ENCODE measurements at regions not wholly inside any gene's neighbourhood (a gene's known extent, or its start where the extent isn't known, plus 50 kb on each side); places are given as distances from the start of the nearest gene placed in this dataset.

DNA sequence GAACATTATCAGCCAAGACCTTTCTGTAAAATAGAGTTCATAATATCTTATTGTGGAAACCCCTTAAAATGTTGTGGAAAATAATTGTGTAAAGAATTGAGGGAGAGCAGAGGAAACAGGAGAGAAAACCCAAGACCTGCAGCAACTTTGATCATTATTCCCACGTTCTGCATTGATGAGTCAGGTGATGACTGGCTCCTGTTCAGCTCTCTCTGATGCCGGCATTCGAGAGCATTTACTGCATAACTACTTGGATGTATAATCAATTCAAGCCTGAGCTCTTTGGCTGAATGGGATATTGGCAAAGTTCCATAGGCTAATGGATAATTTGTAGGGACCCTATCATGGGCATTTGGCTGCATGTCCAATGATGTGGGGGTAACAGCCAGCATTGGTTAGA lies 176.3 kb upstream of the ARID2 start:
- DNase-seq = no peak

- no peak for DNase-seq
These were observed 172.5 kb upstream of the ARID2 start for GRCh38 chr12:45557016-45557415.

DNA sequence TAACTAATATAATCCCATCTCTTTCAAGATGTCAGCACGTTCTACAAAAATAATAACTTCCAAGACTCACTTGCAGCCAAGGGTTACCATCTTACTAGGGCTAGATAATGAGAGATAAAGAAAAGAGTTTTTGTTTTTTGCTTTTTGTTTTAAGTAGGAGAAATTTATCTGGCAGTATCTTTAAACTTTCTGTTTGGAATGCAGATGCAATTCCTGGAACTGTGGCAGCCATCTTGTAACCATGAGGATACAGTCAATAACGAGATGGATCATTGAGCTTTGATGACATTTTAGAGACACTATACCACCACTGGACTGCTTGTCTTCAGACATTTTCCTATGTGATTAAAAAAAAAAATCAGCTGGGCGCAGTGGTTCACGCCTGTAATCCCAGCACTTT lies 171.2 kb upstream of the ARID2 start:
- DNase-seq = no peak

GRCh38 chr12:45559537-45559936 lies 170.0 kb upstream of the ARID2 start:
- DNase-seq = no peak

- no peak for DNase-seq
These were observed 168.8 kb upstream of the ARID2 start for GRCh38 chr12:45560689-45561088.

DNA sequence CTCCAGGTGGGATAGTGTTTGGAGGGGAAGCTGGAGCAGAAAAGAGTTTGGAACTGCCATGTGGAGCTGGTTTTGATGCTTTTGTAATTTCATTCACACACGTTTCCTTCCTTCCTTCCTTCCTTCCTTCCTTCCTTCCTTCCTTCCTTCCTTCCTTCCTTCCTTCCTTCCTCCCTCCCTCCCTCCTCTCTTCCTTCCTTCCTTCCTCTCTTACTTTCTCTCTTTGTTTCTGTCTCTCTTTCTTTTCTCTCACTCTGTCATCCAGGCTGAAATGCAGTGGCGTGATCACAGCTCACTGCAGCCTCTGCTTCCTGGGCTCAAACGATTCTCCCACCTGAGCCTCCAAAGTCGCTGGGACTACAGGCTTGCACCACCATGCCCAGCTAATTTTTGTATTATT lies 168.0 kb upstream of the ARID2 start:
- DNase-seq = no peak

DNA sequence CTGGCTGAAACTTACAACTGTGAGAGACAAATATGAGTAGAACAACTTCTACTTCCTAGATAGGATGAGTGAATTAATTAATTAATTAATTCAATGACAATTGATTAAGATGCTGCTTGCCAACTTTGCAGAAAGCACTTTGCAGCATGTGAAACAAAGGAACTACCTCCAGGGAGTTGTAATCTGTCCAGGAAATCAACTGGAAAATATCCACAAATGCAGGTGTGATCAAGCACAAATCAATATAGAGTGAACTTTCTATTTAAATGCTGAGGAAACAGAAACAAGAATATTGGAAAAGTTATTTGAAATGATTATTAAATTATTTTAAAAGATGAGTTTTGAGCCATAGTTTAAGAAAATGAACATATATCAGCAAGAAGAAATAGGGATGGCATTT lies 163.9 kb upstream of the ARID2 start:
- DNase-seq = no peak

GRCh38 chr12:45566257-45566656 lies 163.2 kb upstream of the ARID2 start:
- no peak for DNase-seq

DNA sequence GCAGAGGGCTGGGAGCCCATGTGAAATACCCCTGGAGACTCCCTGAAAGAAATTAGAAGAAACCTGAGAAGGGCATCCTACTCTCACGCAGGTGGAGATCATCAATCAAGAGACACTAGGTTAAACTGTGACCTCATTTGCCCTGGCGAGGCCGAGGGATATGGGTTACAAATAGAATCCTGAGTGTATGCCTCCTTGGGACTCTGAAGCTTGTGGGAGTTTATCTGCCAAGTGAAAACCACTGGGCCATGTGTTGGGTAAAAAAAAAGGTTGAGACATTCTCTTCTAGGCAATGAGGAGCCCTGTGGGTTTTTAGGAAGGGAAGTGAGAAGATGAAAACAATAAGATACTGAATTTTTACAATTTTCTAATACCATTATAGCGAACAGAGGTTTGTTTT lies 160.7 kb upstream of the ARID2 start:
- no peak for DNase-seq

- DNase-seq = no peak
These were observed 159.0 kb upstream of the ARID2 start for GRCh38 chr12:45570501-45570900.

DNA sequence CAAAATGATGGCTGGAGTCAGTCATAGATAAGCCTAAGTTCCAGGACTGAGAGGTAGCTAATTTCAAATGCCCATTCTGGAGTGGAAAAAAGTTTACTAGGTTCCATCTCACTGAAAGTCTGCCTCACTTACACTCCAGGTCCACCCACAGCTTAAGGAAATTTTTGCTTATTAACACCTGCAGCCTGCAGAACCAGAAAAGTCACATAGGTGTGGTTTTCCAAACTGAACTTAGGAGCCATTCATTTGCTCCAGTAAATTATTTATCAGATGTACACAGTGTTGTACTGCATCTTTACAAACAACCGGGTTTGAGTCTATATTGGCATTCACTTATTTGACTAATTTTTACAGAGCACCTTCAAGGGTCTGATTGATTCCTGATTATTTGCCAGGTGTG lies 157.4 kb upstream of the ARID2 start:
- DNase-seq = no peak

GRCh38 chr12:45575417-45575816 lies 154.1 kb upstream of the ARID2 start:
- no peak for DNase-seq

- no peak for DNase-seq
These were observed 153.6 kb upstream of the ARID2 start for GRCh38 chr12:45575823-45576475.

GRCh38 chr12:45577844-45578399 lies 151.6 kb upstream of the ARID2 start:
- DNase-seq = no peak

DNA sequence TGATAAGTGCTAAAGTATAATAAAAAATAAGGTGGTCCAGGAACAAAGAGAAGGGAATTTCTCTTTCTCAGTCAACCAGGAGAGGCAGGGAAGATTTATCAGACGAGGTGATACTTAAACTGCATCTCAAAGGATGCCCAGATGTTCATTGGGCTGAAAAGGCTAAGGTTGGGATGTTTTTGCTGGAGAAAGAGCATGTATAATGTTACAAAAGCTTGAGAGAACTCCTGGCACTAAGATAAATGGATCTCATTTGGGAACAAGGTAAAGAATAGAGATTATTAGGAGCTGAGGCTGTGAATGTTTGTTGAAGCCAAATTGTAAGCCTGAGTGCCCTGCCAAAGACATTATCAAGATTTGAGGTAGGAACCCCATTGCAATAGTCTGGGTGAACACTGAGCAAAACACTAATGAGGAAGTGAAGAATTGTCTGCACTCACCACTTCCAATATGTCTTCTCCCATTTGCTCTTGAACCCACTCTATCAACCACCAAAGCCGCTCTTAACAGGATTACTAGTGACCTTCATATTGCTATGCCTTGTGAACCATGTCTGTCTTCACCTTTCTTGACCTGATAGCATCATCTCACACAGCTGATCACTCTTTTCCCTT lies 149.0 kb upstream of the ARID2 start:
- no peak for DNase-seq

GRCh38 chr12:45581112-45581511 lies 148.4 kb upstream of the ARID2 start:
- no peak for DNase-seq

- DNase-seq = no peak
These were observed 147.0 kb upstream of the ARID2 start for GRCh38 chr12:45582536-45582935.

GRCh38 chr12:45582986-45583659 lies 146.4 kb upstream of the ARID2 start:
- no peak for DNase-seq

DNA sequence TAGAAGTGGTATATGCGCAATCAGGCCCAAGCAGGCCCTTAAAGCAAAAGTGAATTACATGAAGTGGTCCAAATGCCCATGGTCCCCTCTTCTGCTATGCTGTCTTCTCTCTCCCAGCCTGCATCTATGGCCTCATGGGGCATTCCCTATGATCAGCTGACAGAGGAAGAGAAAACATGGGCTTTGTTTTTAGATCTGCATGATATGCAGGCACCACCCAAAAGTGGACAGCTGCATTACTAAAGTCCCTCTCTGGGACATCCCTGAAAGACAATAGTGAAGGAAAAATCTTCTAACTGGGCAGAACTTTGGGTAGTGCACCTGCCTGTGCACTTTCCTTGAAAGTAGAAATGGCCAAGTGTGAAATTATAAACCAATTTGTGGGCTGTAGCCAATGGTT lies 145.2 kb upstream of the ARID2 start:
- DNase-seq = no peak

GRCh38 chr12:45585522-45586230 lies 143.8 kb upstream of the ARID2 start:
- DNase-seq = no peak

- no peak for DNase-seq
These were observed 143.0 kb upstream of the ARID2 start for GRCh38 chr12:45586486-45586885.

GRCh38 chr12:45587012-45587411 lies 142.5 kb upstream of the ARID2 start:
- DNase-seq = no peak

- no peak for DNase-seq
These were observed 141.5 kb upstream of the ARID2 start for GRCh38 chr12:45587877-45588533.
